Suprapubic skin (tissue), 3 donors: ENCODE measurements at regions not wholly inside any gene's neighbourhood (a gene's known extent, or its start where the extent isn't known, plus 50 kb on each side); places are given as distances from the start of the nearest gene placed in this dataset.

Source experiments
- EP300 ChIP-seq: sonication (generic); formaldehyde crosslinking; IDR thresholded peaks from one replicate; pipeline ENCODE4 v1.6.1; 2017; ENCODE audit warnings: antibody characterized with exemption
- POLR2A ChIP-seq, 2 donors: fragments of 450-650 bp; IDR thresholded peaks; one replicate each; pipeline ENCODE4 v1.6.1; 2017; ENCODE audit warnings: antibody characterized with exemption in 2 of 2, mild to moderate bottlenecking in 2 of 2, moderate library complexity in 2 of 2
- TF ChIP-seq, protein P1 (sequence below), 2 donors: fragments of 200-600 bp in 1 of 2; fragments of 450-650 bp in 1 of 2; sonication (generic) in 1 of 2; IDR thresholded peaks; one replicate each; pipeline ENCODE4 v1.5.1; 2016 to 2019; ENCODE audit warnings: antibody characterized with exemption in 2 of 2, mild to moderate bottlenecking in 1 of 2, moderate library complexity in 1 of 2

DNA sequence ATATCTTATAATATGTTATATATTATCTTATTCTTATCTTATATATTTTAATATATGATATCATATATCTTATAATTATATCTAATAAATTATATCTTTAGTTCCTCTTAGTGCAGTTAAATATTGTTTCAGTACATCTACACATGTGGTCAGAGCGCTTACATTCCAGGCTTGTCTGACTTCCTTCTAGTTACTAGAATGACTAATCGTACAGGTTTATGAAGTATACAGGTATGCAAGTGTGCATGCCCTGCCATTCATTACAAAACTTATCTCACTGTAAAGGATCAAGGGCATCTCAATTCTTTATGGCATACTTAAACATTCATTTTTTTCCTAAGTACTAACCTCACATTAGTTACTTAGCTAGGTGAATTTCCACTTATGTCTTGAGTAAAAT, 1278.0 kb upstream of the MAP3K7 start:
- TF ChIP-seq, protein P1, sequence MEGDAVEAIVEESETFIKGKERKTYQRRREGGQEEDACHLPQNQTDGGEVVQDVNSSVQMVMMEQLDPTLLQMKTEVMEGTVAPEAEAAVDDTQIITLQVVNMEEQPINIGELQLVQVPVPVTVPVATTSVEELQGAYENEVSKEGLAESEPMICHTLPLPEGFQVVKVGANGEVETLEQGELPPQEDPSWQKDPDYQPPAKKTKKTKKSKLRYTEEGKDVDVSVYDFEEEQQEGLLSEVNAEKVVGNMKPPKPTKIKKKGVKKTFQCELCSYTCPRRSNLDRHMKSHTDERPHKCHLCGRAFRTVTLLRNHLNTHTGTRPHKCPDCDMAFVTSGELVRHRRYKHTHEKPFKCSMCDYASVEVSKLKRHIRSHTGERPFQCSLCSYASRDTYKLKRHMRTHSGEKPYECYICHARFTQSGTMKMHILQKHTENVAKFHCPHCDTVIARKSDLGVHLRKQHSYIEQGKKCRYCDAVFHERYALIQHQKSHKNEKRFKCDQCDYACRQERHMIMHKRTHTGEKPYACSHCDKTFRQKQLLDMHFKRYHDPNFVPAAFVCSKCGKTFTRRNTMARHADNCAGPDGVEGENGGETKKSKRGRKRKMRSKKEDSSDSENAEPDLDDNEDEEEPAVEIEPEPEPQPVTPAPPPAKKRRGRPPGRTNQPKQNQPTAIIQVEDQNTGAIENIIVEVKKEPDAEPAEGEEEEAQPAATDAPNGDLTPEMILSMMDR (IDR thresholded peaks at IDR 0.05) = no peak
- TF ChIP-seq EP300 (no peak), POLR2A (IDR thresholded peaks at IDR 0.05) (no peak)
